UCSD-AML1 (cell line): ENCODE measurements at regions not wholly inside any gene's neighbourhood (a gene's known extent, or its start where the extent isn't known, plus 50 kb on each side); places are given as distances from the start of the nearest gene placed in this dataset.

Source experiments
- DNase-seq: peaks from one replicate; lab custom pipeline; 2025; ENCODE audit not compliant: unreplicated experiment; lab: John Stamatoyannopoulos, UW

DNA sequence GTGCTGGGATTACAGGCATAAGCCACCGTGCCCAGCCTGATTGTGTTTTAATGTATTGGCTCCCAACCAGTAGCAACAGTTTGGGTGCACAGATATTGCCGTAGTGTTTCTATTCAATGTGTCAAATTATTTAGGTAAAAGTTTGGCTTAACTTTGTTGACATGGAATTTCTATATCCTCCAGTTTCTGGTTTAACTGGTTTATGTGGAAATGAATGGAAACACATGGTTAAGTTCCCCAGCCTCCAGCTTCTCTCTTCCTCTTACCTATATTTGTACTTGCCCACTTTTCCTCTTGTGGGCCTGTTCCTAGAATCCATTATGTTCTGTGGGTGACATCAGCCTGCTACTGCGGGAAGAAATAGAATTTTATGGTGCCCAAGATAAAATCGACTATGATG, 53.9 kb upstream of the ESR1 start:
- no peak for DNase-seq

DNA sequence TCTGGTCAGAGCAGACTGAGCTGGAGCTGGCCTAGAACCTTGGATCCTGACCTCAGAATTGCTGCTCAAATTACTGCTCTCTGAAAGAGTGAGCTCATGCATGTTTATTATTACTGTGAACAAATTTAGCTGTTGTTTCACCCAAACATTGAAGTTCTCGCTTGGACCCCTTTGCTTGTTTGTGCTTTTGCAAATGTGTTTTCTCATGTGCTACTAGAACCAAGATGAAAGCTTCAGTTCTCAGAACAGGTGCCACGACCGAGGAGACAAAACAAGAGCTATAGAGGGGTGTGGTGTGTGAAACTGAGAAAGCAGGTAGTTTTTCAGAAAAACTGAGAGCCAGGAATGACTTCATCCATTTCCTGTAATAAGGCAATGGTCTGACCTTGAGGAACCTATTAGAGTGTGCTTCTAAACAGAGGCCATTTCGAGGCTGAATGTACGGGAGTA, 50.0 kb upstream of the ESR1 start:
- DNase-seq, result no peak
